Hepatocyte (in vitro differentiated cells): ENCODE measurements at regions not wholly inside any gene's neighbourhood (a gene's known extent, or its start where the extent isn't known, plus 50 kb on each side); places are given as distances from the start of the nearest gene placed in this dataset.

ENCODE experiments used
- DNase-seq: peaks from one replicate; pipeline ENCODE4 v3.0.0-alpha.2; 2016; ENCODE audit warnings: low spot score
- H2AFZ ChIP-seq: fragments of 200-600 bp; sonication (generic); 2 replicates; pipeline ENCODE4 v1.6.0; 2016; ENCODE audit warnings: antibody characterized with exemption, mild to moderate bottlenecking
- H3K27ac ChIP-seq: fragments of 200-600 bp; sonication (generic); 2 replicates; pipeline ENCODE4 v1.5.1; 2016; ENCODE audit warnings: mild to moderate bottlenecking
- H3K27me3 ChIP-seq: fragments of 200-600 bp; sonication (generic); 2 replicates; pipeline ENCODE4 v1.6.1; 2016
- H3K36me3 ChIP-seq: fragments of 200-600 bp; sonication (generic); replicated peaks from 2 replicates; pipeline ENCODE4 v1.5.1; 2016; ENCODE audit warnings: low read depth; ENCODE audit not compliant: insufficient read depth
- H3K4me1 ChIP-seq: fragments of 200-600 bp; sonication (generic); 2 replicates; pipeline ENCODE4 v1.5.1; 2016; ENCODE audit warnings: mild to moderate bottlenecking, moderate library complexity; ENCODE audit not compliant: insufficient read depth
- H3K4me2 ChIP-seq: fragments of 200-600 bp; sonication (generic); 2 replicates; pipeline ENCODE4 v1.6.0; 2016
- H3K4me3 ChIP-seq: fragments of 200-600 bp; sonication (generic); 2 replicates; pipeline ENCODE4 v1.5.1; 2016; ENCODE audit warnings: mild to moderate bottlenecking
- H3K79me2 ChIP-seq: fragments of 200-600 bp; sonication (generic); 2 replicates; pipeline ENCODE4 v1.6.0; 2017; ENCODE audit warnings: mild to moderate bottlenecking
- H3K9me2 ChIP-seq: fragments of 200-600 bp; sonication (generic); replicated peaks from 2 replicates; pipeline ENCODE4 v1.6.0; 2017; ENCODE audit warnings: mild to moderate bottlenecking; ENCODE audit not compliant: insufficient read depth
- H3K9me3 ChIP-seq: fragments of 200-600 bp; sonication (generic); 2 replicates; pipeline ENCODE4 v1.5.1; 2016; ENCODE audit warnings: low read depth, mild to moderate bottlenecking
- H4K20me1 ChIP-seq: fragments of 200-600 bp; sonication (generic); 2 replicates; pipeline ENCODE4 v1.6.0; 2016; ENCODE audit warnings: mild to moderate bottlenecking; ENCODE audit not compliant: insufficient read depth, poor library complexity, severe bottlenecking
- EZH2 ChIP-seq: fragments of 200-600 bp; sonication (generic); IDR thresholded peaks from 2 replicates; pipeline ENCODE4 v1.6.1; 2016; ENCODE audit warnings: antibody characterized with exemption, mild to moderate bottlenecking, borderline replicate concordance
- EZH2phosphoT487 ChIP-seq: fragments of 200-600 bp; sonication (generic); IDR thresholded peaks from one replicate; pipeline ENCODE4 v1.6.1; 2018; ENCODE audit warnings: antibody characterized with exemption, mild to moderate bottlenecking, low read depth, moderate library complexity; ENCODE audit not compliant: unreplicated experiment, severe bottlenecking
- whole genome bisulfite sequencing: methylation state at CpG from one replicate; pipeline ENCODE4 v1.1.6; 2016; ENCODE audit warnings: low lambda C conversion rate; ENCODE audit errors: missing lambda C conversion rate; 5-methylcytosine and 5-hydroxymethylcytosine counted together
- TF ChIP-seq, protein P1 (sequence below): fragments of 200-600 bp; sonication (generic); IDR thresholded peaks from 2 replicates; pipeline ENCODE4 v1.5.1; 2016; ENCODE audit warnings: antibody characterized with exemption, mild to moderate bottlenecking; ENCODE audit not compliant: poor library complexity

DNA sequence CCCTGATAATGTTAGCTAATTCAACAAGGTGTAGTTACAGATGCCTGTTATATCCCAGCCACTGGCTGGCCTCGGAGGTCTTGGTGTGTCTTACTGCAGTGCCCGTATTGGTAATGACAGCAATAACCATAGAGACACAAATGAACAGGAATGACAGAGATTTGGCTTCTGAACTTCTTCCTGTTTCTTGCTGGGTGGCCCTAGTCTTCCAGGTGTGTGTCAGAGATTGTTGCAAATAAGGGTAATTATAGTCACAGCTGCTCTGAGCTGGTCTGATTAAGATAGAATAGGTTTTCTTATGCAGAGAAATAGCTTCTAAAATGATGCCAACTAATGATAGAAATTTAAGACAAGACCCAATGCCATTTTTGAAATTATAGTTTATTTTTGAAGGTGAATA, 64.1 kb upstream of the MAD2L1 start:
- Histone ChIP-seq H3K4me3 (no peak overlapping the region), H3K27me3 (no peaks in the 10 kb centered on the region), H3K27ac (no peak overlapping the region), H3K9me2 (no peaks in the 10 kb centered on the region), H3K4me2 (no peak overlapping the region), H4K20me1 (no peaks in the 10 kb centered on the region), H3K9me3 (no peaks in the 10 kb centered on the region), H2AFZ (no peak overlapping the region), H3K36me3 (no peaks in the 10 kb centered on the region), H3K79me2 (no peaks in the 10 kb centered on the region), H3K4me1 (no peaks in the 10 kb centered on the region)
- TF ChIP-seq EZH2phosphoT487 = no peak
- TF ChIP-seq, protein P1, sequence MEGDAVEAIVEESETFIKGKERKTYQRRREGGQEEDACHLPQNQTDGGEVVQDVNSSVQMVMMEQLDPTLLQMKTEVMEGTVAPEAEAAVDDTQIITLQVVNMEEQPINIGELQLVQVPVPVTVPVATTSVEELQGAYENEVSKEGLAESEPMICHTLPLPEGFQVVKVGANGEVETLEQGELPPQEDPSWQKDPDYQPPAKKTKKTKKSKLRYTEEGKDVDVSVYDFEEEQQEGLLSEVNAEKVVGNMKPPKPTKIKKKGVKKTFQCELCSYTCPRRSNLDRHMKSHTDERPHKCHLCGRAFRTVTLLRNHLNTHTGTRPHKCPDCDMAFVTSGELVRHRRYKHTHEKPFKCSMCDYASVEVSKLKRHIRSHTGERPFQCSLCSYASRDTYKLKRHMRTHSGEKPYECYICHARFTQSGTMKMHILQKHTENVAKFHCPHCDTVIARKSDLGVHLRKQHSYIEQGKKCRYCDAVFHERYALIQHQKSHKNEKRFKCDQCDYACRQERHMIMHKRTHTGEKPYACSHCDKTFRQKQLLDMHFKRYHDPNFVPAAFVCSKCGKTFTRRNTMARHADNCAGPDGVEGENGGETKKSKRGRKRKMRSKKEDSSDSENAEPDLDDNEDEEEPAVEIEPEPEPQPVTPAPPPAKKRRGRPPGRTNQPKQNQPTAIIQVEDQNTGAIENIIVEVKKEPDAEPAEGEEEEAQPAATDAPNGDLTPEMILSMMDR = no peak
- TF ChIP-seq EZH2 = no peak
- WGBS = 90% methylated on average over 2 of the region's 2 CpGs
- no peak for DNase-seq
